ENCODE measurements at regions not wholly inside any gene's neighbourhood (a gene's known extent, or its start where the extent isn't known, plus 50 kb on each side); places are given as distances from the start of the nearest gene placed in this dataset.
"Not testable (repeated sequence)": the region's sequence is repeated elsewhere in the genome, so short reads cannot be mapped to it uniquely, and the experiment has no call there.

- no peak for DNase-seq
These were observed 107.4 kb downstream of the LEPR start for GRCh38 chr1:65527707-65528503.

GRCh38 chr1:65531972-65532570 lies 111.6 kb downstream of the LEPR start:
- no peak for DNase-seq

GRCh38 chr1:65535981-65536380 lies 115.5 kb downstream of the LEPR start:
- DNase-seq = no peak

DNA sequence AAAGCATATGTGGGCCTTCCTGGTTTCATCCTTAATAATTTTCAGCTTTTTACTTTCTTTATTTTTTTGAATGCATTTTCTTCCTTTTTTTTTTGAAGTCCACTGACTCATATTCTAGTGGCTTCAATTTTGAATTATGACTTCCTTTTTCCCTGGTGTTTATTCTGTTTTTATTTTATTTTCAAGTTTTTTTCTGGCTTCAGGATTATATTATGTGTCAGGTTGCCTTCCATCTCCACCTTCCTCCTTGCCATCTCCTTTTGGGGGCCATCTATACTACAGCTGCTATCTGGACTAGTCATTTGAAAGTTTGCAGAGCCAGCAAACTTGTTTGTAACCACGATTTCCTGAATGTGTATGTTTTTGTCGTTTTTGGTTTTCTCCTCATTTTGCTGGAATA lies 117.6 kb downstream of the LEPR start:
- no peak for DNase-seq

DNA sequence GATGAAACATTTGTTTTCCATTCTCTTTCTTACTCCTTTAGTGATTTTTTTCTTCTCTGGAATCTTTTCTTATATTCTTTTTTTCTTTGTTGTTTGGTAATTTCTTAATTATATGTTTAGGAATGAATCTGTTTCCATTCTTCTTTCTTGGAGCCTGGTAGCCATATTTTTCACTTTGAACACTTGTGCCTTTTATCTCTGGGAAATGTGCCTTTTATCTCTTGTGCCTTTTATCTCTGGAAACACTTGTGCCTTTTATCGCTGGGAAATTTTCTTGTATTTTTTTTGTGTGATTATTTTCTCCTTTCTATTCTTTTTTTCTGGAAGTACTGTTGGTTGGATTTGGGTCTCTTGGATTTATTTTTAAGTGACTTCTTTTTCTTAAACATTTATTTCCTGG lies 118.2 kb downstream of the LEPR start:
- DNase-seq = no peak

- DNase-seq = no peak
These were observed 119.0 kb downstream of the LEPR start for GRCh38 chr1:65539266-65540131.

DNA sequence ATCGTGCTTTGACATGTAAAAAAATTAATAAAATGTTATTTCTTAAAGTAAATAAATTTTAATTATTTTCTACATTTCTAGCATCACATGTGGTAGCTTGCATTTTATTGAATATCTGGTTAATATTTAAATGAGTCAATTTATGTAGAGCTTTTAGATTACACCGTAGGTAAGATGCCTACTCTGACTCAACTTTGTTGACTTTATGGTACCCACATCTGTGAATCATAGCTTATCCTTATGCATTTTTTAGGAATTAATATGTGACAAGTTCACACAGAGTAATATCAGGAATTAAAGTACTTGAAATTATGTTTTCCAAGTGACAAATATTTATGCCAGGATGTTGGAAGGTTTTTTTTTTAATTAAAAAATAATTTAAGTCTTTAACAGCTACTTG lies 120.7 kb downstream of the LEPR start:
- DNase-seq = no peak

DNA sequence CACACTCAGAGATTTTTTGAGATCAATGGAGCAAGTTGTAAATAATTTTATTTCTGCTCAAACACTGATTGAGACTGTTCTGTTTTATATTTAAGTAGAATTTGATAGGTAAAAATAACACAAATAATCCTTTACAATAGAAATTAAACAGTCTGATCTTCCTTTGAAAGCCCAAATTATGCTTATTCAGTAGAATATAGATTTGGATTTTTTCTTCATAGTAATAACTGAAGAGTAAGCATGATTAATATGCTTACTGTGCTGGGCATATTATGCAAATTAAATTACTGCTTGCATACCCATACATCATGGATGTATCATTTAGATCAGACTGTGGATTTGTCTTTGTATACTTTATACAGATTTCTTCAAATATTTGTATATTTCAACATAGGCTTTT lies 121.4 kb downstream of the LEPR start:
- DNase-seq = no peak

DNA sequence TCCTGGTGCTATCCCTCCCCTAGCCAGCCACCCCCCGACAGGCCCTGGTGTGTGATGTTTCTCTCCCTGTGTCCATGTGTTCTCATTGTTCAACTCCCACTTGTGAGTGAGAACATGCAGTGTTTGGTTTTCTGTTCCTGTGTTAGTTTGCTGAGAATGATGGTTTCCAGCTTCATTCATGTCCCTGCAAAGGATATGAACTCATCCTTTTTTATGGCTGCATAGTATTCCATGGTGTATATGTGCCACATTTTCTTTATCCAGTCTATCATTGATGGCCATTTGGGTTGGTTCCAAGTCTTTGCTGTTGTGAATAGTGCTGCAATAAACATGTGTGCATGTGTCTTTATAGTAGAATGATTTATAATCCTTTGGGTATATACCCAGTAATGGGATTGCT lies 122.1 kb downstream of the LEPR start:
- not testable (repeated sequence) for DNase-seq

DNA sequence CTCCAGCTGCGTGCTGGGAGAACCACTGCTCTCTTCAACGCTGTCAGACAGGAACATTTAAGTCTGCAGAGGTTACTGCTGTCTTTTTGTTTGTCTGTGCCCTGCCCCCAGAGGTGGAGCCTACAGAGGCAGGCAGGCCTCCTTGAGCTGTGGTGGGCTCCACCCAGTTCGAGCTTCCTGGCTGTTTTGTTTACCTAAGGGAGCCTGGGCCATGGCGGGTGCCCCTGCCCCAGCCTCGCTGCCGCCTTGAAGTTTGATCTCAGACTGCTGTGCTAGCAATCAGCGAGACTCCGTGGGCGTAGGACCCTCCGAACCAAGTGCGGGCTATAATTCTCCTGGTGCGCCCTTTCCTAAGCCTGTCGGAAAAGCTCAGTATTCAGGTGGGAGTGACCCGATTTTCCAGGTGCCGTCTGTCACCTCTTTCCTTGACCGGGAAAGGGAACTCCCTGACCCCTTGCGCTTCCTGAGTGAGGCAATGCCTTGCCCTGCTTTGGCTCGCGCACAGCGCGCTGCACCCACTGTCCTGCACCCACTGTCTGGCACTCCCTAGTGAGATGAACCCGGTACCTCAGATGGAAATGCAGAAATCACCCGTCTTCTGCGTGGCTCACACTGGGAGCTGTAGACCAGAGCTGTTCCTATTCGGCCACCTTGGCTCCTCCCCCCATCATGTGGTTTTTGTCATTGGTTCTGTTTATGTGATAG lies 130.0 kb downstream of the LEPR start:
- not testable (repeated sequence) for DNase-seq

DNA sequence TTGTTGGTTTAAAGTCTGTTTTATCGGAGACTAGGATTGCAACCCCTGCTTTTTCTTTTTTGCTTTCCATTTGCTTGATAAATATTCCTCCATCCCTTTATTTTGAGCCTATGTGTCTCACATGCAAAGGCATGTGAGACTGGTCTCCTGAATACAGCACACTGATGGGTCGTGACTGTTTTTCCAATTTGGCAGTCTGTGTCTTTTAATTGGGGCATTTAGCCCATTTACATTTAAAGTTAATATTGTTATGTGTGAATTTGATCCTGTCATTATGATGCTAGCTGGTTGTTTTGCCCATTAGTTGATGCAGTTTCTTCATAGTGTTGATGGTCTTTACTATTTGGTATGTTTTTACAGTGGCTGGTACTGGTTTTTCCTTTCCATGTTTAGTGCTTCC lies 132.0 kb downstream of the LEPR start:
- DNase-seq = not testable (repeated sequence)

GRCh38 chr1:65554086-65554764 lies 133.8 kb downstream of the LEPR start:
- not testable (repeated sequence) for DNase-seq

GRCh38 chr1:65554829-65555228 lies 134.4 kb downstream of the LEPR start:
- DNase-seq = no peak

GRCh38 chr1:65558215-65558614 lies 137.7 kb downstream of the LEPR start:
- DNase-seq = no peak

- no peak for DNase-seq
These were observed 144.0 kb downstream of the LEPR start for GRCh38 chr1:65564493-65564892.

DNA sequence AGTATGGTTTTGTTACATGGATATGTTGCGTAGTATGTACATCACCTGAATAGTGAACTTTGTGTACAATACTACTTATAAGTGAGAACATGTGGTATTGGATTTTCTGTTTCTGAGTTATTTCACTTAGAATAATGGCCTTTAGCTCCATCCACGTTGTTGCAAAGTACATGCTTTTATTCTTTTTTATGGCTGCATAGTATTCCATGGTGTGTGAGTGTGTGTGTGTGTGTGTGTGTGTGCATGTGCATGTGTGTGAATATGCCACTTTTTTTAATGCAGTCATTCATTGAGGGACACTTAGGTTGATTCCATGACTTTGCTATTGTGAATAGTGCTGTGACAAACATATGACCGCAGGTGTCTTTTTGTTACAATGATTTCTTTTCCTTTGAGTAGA lies 147.8 kb downstream of the LEPR start:
- DNase-seq = no peak

- DNase-seq = no peak
These were observed 152.4 kb downstream of the LEPR start for GRCh38 chr1:65572701-65573421.

GRCh38 chr1:65577278-65577677 lies 156.8 kb downstream of the LEPR start:
- DNase-seq = no peak

- not testable (repeated sequence) for DNase-seq
These were observed 157.5 kb downstream of the LEPR start for GRCh38 chr1:65577982-65578381.

GRCh38 chr1:65581119-65581518 lies 160.7 kb downstream of the LEPR start:
- no peak for DNase-seq

GRCh38 chr1:65584399-65584798 lies 163.9 kb downstream of the LEPR start:
- DNase-seq = no peak

- no peak for DNase-seq
These were observed 169.8 kb downstream of the LEPR start for GRCh38 chr1:65590279-65590678.
